ENCODE measurements at regions not wholly inside any gene's neighbourhood (a gene's known extent, or its start where the extent isn't known, plus 50 kb on each side); places are given as distances from the start of the nearest gene placed in this dataset.

DNA sequence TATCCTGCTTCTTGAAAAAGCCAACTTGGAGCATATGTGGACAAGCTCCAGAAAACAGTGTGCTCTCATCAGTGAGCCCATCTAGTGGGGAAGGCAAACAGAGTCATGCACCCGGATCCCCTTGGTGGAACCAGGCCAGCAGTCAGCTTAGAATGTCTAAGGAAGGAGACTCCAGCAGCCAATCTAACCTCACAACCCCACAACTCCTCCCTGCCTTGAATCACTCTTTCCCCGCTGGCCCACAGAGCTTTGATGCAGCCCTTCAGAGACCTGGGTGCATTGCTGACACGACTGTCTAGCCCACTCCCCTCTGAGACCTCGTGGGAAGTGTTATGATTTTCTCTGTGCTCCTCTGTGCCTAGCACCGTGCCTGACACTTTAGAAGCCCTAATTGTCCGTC is 623.7 kb downstream of the BNC2 start:
- H3K4me2 ChIP-seq (ENCODE audit: low read depth, low read length), result no peak overlapping the region
- no peak overlapping the region for H3K27ac ChIP-seq (ENCODE audit: low read length)
- no peaks in the 10 kb centered on the region for H3K36me3 ChIP-seq (replicated peaks; ENCODE audit: insufficient read depth, low read length)
- no peaks in the 10 kb centered on the region for H3K9me3 ChIP-seq (replicated peaks; ENCODE audit: insufficient read depth, low read length)
- H3K27me3 ChIP-seq (replicated peaks; ENCODE audit: insufficient read depth, low read length), result no peaks in the 10 kb centered on the region
- H3K4me1 ChIP-seq (ENCODE audit: low read length), result no peaks in the 10 kb centered on the region
- no peak overlapping the region for H3K4me3 ChIP-seq (ENCODE audit: low read length)
- H2AFZ ChIP-seq (ENCODE audit: low read length), result no peak overlapping the region
- DNase-seq, result no peak
- H3F3A ChIP-seq (ENCODE audit: insufficient read depth, low read length), result no peaks in the 10 kb centered on the region
- TF ChIP-seq EZH2phosphoT487 (IDR thresholded peaks at IDR 0.05; ENCODE audit: low read length) (no peak), EZH2 (optimal IDR thresholded peaks at IDR 0.05; ENCODE audit: low read depth, low read length) (no peak)
- TF ChIP-seq, protein P1, sequence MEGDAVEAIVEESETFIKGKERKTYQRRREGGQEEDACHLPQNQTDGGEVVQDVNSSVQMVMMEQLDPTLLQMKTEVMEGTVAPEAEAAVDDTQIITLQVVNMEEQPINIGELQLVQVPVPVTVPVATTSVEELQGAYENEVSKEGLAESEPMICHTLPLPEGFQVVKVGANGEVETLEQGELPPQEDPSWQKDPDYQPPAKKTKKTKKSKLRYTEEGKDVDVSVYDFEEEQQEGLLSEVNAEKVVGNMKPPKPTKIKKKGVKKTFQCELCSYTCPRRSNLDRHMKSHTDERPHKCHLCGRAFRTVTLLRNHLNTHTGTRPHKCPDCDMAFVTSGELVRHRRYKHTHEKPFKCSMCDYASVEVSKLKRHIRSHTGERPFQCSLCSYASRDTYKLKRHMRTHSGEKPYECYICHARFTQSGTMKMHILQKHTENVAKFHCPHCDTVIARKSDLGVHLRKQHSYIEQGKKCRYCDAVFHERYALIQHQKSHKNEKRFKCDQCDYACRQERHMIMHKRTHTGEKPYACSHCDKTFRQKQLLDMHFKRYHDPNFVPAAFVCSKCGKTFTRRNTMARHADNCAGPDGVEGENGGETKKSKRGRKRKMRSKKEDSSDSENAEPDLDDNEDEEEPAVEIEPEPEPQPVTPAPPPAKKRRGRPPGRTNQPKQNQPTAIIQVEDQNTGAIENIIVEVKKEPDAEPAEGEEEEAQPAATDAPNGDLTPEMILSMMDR (IDR thresholded peaks at IDR 0.05; ENCODE audit: low read length), result no peak
- no peaks in the 10 kb centered on the region for H3K9me2 ChIP-seq (replicated peaks; ENCODE audit: insufficient read depth, low read length)
- H3K9ac ChIP-seq (ENCODE audit: low read length), result no peak overlapping the region
- no peaks in the 10 kb centered on the region for H3K79me2 ChIP-seq (ENCODE audit: low read length)
- H4K20me1 ChIP-seq (ENCODE audit: insufficient read depth, low read length), result no peaks in the 10 kb centered on the region

DNA sequence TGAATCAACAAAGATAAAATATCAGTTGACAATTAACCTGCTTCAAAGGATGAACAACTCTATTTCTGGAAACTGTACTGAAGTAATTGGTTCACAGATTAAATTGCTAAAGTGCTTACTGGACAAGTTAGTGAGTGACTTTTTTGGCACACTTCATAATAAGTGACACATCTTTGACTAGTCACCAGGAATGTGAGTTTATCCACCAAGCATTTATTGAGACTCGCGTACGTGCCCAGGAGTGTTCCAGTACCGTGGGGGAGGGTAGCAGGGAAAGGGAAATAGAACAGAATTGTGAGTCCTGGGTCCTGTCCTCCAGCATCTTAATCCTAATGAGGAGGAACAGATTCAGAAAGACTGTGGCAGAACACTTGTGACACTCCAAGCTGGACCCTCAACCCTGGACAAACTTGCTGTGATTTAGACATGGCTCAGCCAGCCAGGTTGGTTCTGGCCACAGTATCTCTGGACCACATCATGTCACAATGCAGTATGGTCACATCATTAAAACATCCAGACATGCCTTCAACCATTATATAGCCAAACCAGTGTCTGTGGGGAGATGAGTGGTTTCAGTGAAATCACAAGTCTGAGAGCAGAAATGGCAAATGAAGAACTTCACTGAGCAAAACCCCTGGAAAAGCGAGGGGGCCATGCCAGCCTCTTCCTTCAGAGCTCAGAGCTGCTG is 623.1 kb downstream of the BNC2 start:
- Histone ChIP-seq H3K4me3 (ENCODE audit: low read length) (no peak overlapping the region), H3K9me3 (replicated peaks; ENCODE audit: insufficient read depth, low read length) (no peaks in the 10 kb centered on the region), H3K27me3 (replicated peaks; ENCODE audit: insufficient read depth, low read length) (no peaks in the 10 kb centered on the region), H3K79me2 (ENCODE audit: low read length) (no peaks in the 10 kb centered on the region), H3K4me2 (ENCODE audit: low read depth, low read length) (no peak overlapping the region), H3F3A (ENCODE audit: insufficient read depth, low read length) (no peaks in the 10 kb centered on the region), H3K36me3 (replicated peaks; ENCODE audit: insufficient read depth, low read length) (no peaks in the 10 kb centered on the region), H3K27ac (ENCODE audit: low read length) (no peak overlapping the region), H4K20me1 (ENCODE audit: insufficient read depth, low read length) (no peaks in the 10 kb centered on the region), H3K4me1 (ENCODE audit: low read length) (no peaks in the 10 kb centered on the region), H3K9ac (ENCODE audit: low read length) (no peak overlapping the region), H2AFZ (ENCODE audit: low read length) (no peak overlapping the region), H3K9me2 (replicated peaks; ENCODE audit: insufficient read depth, low read length) (no peaks in the 10 kb centered on the region)
- TF ChIP-seq EZH2phosphoT487 (IDR thresholded peaks at IDR 0.05; ENCODE audit: low read length), result no peak
- no peak for TF ChIP-seq EZH2 (optimal IDR thresholded peaks at IDR 0.05; ENCODE audit: low read depth, low read length)
- TF ChIP-seq, protein P1 (IDR thresholded peaks at IDR 0.05; ENCODE audit: low read length), result no peak
- no peak for DNase-seq

DNA sequence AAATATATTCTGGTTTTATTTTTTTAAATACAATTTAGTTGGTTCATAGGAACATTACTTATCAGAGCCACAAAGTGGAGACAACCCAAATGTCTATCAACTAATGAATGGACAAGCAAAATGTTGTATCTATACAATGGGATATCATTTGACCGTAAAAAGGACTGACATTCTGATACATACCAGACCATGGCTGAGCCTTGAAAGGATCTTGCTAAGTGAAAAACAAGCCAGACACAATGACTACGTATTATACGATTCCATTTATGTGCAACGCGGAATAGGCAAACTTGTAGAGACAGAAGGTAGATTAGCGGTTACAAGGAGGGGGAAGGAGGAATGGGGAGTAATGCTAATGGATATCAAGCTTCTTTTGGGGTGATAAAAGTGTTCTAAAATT is 621.6 kb downstream of the BNC2 start:
- TF ChIP-seq EZH2 (optimal IDR thresholded peaks at IDR 0.05; ENCODE audit: low read depth, low read length), result no peak
- TF ChIP-seq EZH2phosphoT487 (IDR thresholded peaks at IDR 0.05; ENCODE audit: low read length), result no peak
- TF ChIP-seq, protein P1 (IDR thresholded peaks at IDR 0.05; ENCODE audit: low read length), result no peak
- DNase-seq, result no peak

More for the DNA sequence above, 621.6 kb downstream of the BNC2 start:
- no peaks in the 10 kb centered on the region for H3K79me2 ChIP-seq (ENCODE audit: low read length)
- no peak overlapping the region for H3K27ac ChIP-seq (ENCODE audit: low read length)
- no peaks in the 10 kb centered on the region for H3F3A ChIP-seq (ENCODE audit: insufficient read depth, low read length)
- no peaks in the 10 kb centered on the region for H3K9me3 ChIP-seq (replicated peaks; ENCODE audit: insufficient read depth, low read length)
- no peak overlapping the region for H2AFZ ChIP-seq (ENCODE audit: low read length)
- no peaks in the 10 kb centered on the region for H4K20me1 ChIP-seq (ENCODE audit: insufficient read depth, low read length)
- no peaks in the 10 kb centered on the region for H3K36me3 ChIP-seq (replicated peaks; ENCODE audit: insufficient read depth, low read length)
- no peak overlapping the region for H3K4me3 ChIP-seq (ENCODE audit: low read length)
- no peaks in the 10 kb centered on the region for H3K9me2 ChIP-seq (replicated peaks; ENCODE audit: insufficient read depth, low read length)
- no peaks in the 10 kb centered on the region for H3K4me1 ChIP-seq (ENCODE audit: low read length)
- no peak overlapping the region for H3K9ac ChIP-seq (ENCODE audit: low read length)
- no peak overlapping the region for H3K4me2 ChIP-seq (ENCODE audit: low read depth, low read length)
- no peaks in the 10 kb centered on the region for H3K27me3 ChIP-seq (replicated peaks; ENCODE audit: insufficient read depth, low read length)

Measured in MM.1S (cell line).